GM18498 (cell line): ENCODE measurements at regions not wholly inside any gene's neighbourhood (a gene's known extent, or its start where the extent isn't known, plus 50 kb on each side); places are given as distances from the start of the nearest gene placed in this dataset.
"Not testable (repeated sequence)": the region's sequence is repeated elsewhere in the genome, so short reads cannot be mapped to it uniquely, and the experiment has no call there.

Experiments
- ATAC-seq: cut with Tn5 transposase; IDR thresholded peaks from one replicate; pipeline ENCODE4 v1.9.1; 2021; ENCODE audit warnings: mild to moderate bottlenecking, moderate library complexity; ENCODE audit not compliant: unreplicated experiment

- no peak for ATAC-seq
These were observed 188.0 kb upstream of the SLC24A3 start for GRCh38 chr20:19024296-19025035.

- ATAC-seq: no peak
These were observed 186.9 kb upstream of the SLC24A3 start for GRCh38 chr20:19025430-19026120.

GRCh38 chr20:19026121-19026878 is 186.1 kb upstream of the SLC24A3 start:
- peak; percentile 69 for ATAC-seq

- no peak for ATAC-seq
These were observed 185.4 kb upstream of the SLC24A3 start for GRCh38 chr20:19026901-19027644.

- ATAC-seq: no peak
These were observed 184.5 kb upstream of the SLC24A3 start for GRCh38 chr20:19027971-19028370.

GRCh38 chr20:19041787-19042186 is 170.7 kb upstream of the SLC24A3 start:
- no peak for ATAC-seq

- no peak for ATAC-seq
These were observed 167.1 kb upstream of the SLC24A3 start for GRCh38 chr20:19045371-19045770.

- no peak for ATAC-seq
These were observed 165.1 kb upstream of the SLC24A3 start for GRCh38 chr20:19047040-19047950.

- no peak for ATAC-seq
These were observed 164.5 kb upstream of the SLC24A3 start for GRCh38 chr20:19047951-19048296.

GRCh38 chr20:19048995-19049501 is 163.4 kb upstream of the SLC24A3 start:
- no peak for ATAC-seq

- ATAC-seq: no peak
These were observed 162.9 kb upstream of the SLC24A3 start for GRCh38 chr20:19049514-19049913.

GRCh38 chr20:19056909-19057308 is 155.5 kb upstream of the SLC24A3 start:
- ATAC-seq: no peak

GRCh38 chr20:19064788-19065187 is 147.7 kb upstream of the SLC24A3 start:
- not testable (repeated sequence) for ATAC-seq

GRCh38 chr20:19067986-19068385 is 144.5 kb upstream of the SLC24A3 start:
- no peak for ATAC-seq

GRCh38 chr20:19070026-19070425 is 142.4 kb upstream of the SLC24A3 start:
- ATAC-seq: no peak

GRCh38 chr20:19070681-19071445 is 141.6 kb upstream of the SLC24A3 start:
- ATAC-seq: peak; percentile 29

- peak; percentile 34 for ATAC-seq
These were observed 141.1 kb upstream of the SLC24A3 start for GRCh38 chr20:19071446-19071725.

- ATAC-seq: no peak
These were observed 140.4 kb upstream of the SLC24A3 start for GRCh38 chr20:19071902-19072498.

- no peak for ATAC-seq
These were observed 139.5 kb upstream of the SLC24A3 start for GRCh38 chr20:19072988-19073387.
